ENCODE measurements at regions not wholly inside any gene's neighbourhood (a gene's known extent, or its start where the extent isn't known, plus 50 kb on each side); places are given as distances from the start of the nearest gene placed in this dataset.

GRCh38 chr13:104757712-104758111 lies 1691.5 kb upstream of the SLC10A2 start:
- Mint-ChIP-seq H3K27ac (no peak overlapping the region), H3K4me1 (no peaks in the 10 kb centered on the region), H3K27me3 (no peaks in the 10 kb centered on the region), H3K9me3 (no peaks in the 10 kb centered on the region), H3K4me3 (no peak overlapping the region), H3K36me3 (ENCODE audit: low read depth) (no peaks in the 10 kb centered on the region)
- DNase-seq (no peak), ATAC-seq (no peak)

GRCh38 chr13:104750377-104750776 lies 1684.2 kb upstream of the SLC10A2 start:
- H3K36me3 Mint-ChIP-seq (ENCODE audit: low read depth), result no peaks in the 10 kb centered on the region
- no peaks in the 10 kb centered on the region for H3K27me3 Mint-ChIP-seq
- ATAC-seq (no peak), DNase-seq (no peak)
- H3K27ac Mint-ChIP-seq, result no peak overlapping the region
- H3K4me3 Mint-ChIP-seq, result no peak overlapping the region
- no peaks in the 10 kb centered on the region for H3K4me1 Mint-ChIP-seq
- H3K9me3 Mint-ChIP-seq, result peaks cover 3% of the 10 kb centered on the region

GRCh38 chr13:104740641-104741222 lies 1674.5 kb upstream of the SLC10A2 start:
- no peak overlapping the region for H3K27ac Mint-ChIP-seq
- no peak overlapping the region for H3K4me3 Mint-ChIP-seq
- H3K36me3 Mint-ChIP-seq (ENCODE audit: low read depth), result no peaks in the 10 kb centered on the region
- DNase-seq, result no peak
- H3K4me1 Mint-ChIP-seq, result no peaks in the 10 kb centered on the region
- ATAC-seq, result no peak
- no peaks in the 10 kb centered on the region for H3K9me3 Mint-ChIP-seq
- no peaks in the 10 kb centered on the region for H3K27me3 Mint-ChIP-seq

GRCh38 chr13:104737713-104738112 lies 1671.5 kb upstream of the SLC10A2 start:
- no peak overlapping the region for H3K4me3 Mint-ChIP-seq
- H3K9me3 Mint-ChIP-seq, result no peaks in the 10 kb centered on the region
- H3K27ac Mint-ChIP-seq, result no peak overlapping the region
- ATAC-seq (no peak), DNase-seq (no peak)
- H3K36me3 Mint-ChIP-seq (ENCODE audit: low read depth), result no peaks in the 10 kb centered on the region
- no peaks in the 10 kb centered on the region for H3K27me3 Mint-ChIP-seq
- H3K4me1 Mint-ChIP-seq, result no peaks in the 10 kb centered on the region

GRCh38 chr13:104733427-104733826 lies 1667.2 kb upstream of the SLC10A2 start:
- ATAC-seq (no peak), DNase-seq (no peak)
- H3K9me3 Mint-ChIP-seq, result no peaks in the 10 kb centered on the region
- no peaks in the 10 kb centered on the region for H3K36me3 Mint-ChIP-seq (ENCODE audit: low read depth)
- no peaks in the 10 kb centered on the region for H3K4me1 Mint-ChIP-seq
- peaks cover 3% of the 10 kb centered on the region for H3K27me3 Mint-ChIP-seq
- H3K27ac Mint-ChIP-seq, result no peak overlapping the region
- H3K4me3 Mint-ChIP-seq, result no peak overlapping the region

- ATAC-seq, result no peak
- H3K9me3 Mint-ChIP-seq, result no peaks in the 10 kb centered on the region
- H3K4me1 Mint-ChIP-seq, result peaks cover 2% of the 10 kb centered on the region
- H3K36me3 Mint-ChIP-seq (ENCODE audit: low read depth), result no peaks in the 10 kb centered on the region
- H3K4me3 Mint-ChIP-seq, result no peak overlapping the region
- H3K27ac Mint-ChIP-seq, result no peak overlapping the region
- H3K27me3 Mint-ChIP-seq, result no peaks in the 10 kb centered on the region
- no peak for DNase-seq
These were observed 1648.9 kb upstream of the SLC10A2 start for GRCh38 chr13:104715111-104715510.

GRCh38 chr13:104705031-104705750 lies 1639.0 kb upstream of the SLC10A2 start:
- no peak overlapping the region for H3K27ac Mint-ChIP-seq
- no peaks in the 10 kb centered on the region for H3K9me3 Mint-ChIP-seq
- no peaks in the 10 kb centered on the region for H3K36me3 Mint-ChIP-seq (ENCODE audit: low read depth)
- H3K27me3 Mint-ChIP-seq, result no peaks in the 10 kb centered on the region
- H3K4me3 Mint-ChIP-seq, result no peak overlapping the region
- no peak for DNase-seq
- ATAC-seq, result no peak
- no peaks in the 10 kb centered on the region for H3K4me1 Mint-ChIP-seq

GRCh38 chr13:104701591-104701990 lies 1635.4 kb upstream of the SLC10A2 start:
- no peaks in the 10 kb centered on the region for H3K36me3 Mint-ChIP-seq (ENCODE audit: low read depth)
- no peaks in the 10 kb centered on the region for H3K4me1 Mint-ChIP-seq
- H3K27me3 Mint-ChIP-seq, result no peaks in the 10 kb centered on the region
- ATAC-seq (no peak), DNase-seq (no peak)
- H3K9me3 Mint-ChIP-seq, result no peaks in the 10 kb centered on the region
- H3K27ac Mint-ChIP-seq, result no peak overlapping the region
- no peak overlapping the region for H3K4me3 Mint-ChIP-seq

GRCh38 chr13:104694397-104694796 lies 1628.2 kb upstream of the SLC10A2 start:
- Mint-ChIP-seq H3K27me3 (no peaks in the 10 kb centered on the region), H3K9me3 (peaks cover 3% of the 10 kb centered on the region), H3K4me3 (no peak overlapping the region), H3K27ac (no peak overlapping the region), H3K4me1 (no peaks in the 10 kb centered on the region), H3K36me3 (ENCODE audit: low read depth) (no peaks in the 10 kb centered on the region)
- no peak for DNase-seq
- no peak for ATAC-seq

- no peak for ATAC-seq
- H3K36me3 Mint-ChIP-seq (ENCODE audit: low read depth), result no peaks in the 10 kb centered on the region
- no peak for DNase-seq
- no peaks in the 10 kb centered on the region for H3K27me3 Mint-ChIP-seq
- H3K9me3 Mint-ChIP-seq, result peaks cover 3% of the 10 kb centered on the region
- H3K27ac Mint-ChIP-seq, result no peak overlapping the region
- H3K4me3 Mint-ChIP-seq, result no peak overlapping the region
- no peaks in the 10 kb centered on the region for H3K4me1 Mint-ChIP-seq
These were observed 1626.9 kb upstream of the SLC10A2 start for GRCh38 chr13:104693126-104693525.

GRCh38 chr13:104691767-104692467 lies 1625.7 kb upstream of the SLC10A2 start:
- DNase-seq (no peak), ATAC-seq (no peak)
- Mint-ChIP-seq H3K36me3 (ENCODE audit: low read depth) (no peaks in the 10 kb centered on the region), H3K4me3 (no peak overlapping the region), H3K9me3 (peaks cover 3% of the 10 kb centered on the region), H3K4me1 (no peaks in the 10 kb centered on the region), H3K27ac (no peak overlapping the region), H3K27me3 (no peaks in the 10 kb centered on the region)

GRCh38 chr13:104686484-104686883 lies 1620.3 kb upstream of the SLC10A2 start:
- ATAC-seq (no peak), DNase-seq (no peak)
- Mint-ChIP-seq H3K9me3 (no peaks in the 10 kb centered on the region), H3K36me3 (ENCODE audit: low read depth) (no peaks in the 10 kb centered on the region), H3K27me3 (no peaks in the 10 kb centered on the region), H3K27ac (no peak overlapping the region), H3K4me3 (no peak overlapping the region), H3K4me1 (no peaks in the 10 kb centered on the region)

- H3K27me3 Mint-ChIP-seq, result no peaks in the 10 kb centered on the region
- no peaks in the 10 kb centered on the region for H3K9me3 Mint-ChIP-seq
- H3K27ac Mint-ChIP-seq, result no peak overlapping the region
- no peaks in the 10 kb centered on the region for H3K4me1 Mint-ChIP-seq
- DNase-seq (no peak), ATAC-seq (no peak)
- H3K36me3 Mint-ChIP-seq (ENCODE audit: low read depth), result no peaks in the 10 kb centered on the region
- H3K4me3 Mint-ChIP-seq, result no peak overlapping the region
These were observed 1617.6 kb upstream of the SLC10A2 start for GRCh38 chr13:104683789-104684188.

GRCh38 chr13:104678161-104678560 lies 1611.9 kb upstream of the SLC10A2 start:
- Mint-ChIP-seq H3K27ac (no peak overlapping the region), H3K36me3 (ENCODE audit: low read depth) (no peaks in the 10 kb centered on the region), H3K27me3 (no peaks in the 10 kb centered on the region)

GRCh38 chr13:104671901-104672300 lies 1605.7 kb upstream of the SLC10A2 start:
- no peak for ATAC-seq
- no peak overlapping the region for H3K4me3 Mint-ChIP-seq
- DNase-seq, result no peak
- H3K9me3 Mint-ChIP-seq, result peaks cover 6% of the 10 kb centered on the region
- H3K27me3 Mint-ChIP-seq, result no peaks in the 10 kb centered on the region
- H3K4me1 Mint-ChIP-seq, result no peaks in the 10 kb centered on the region
- H3K27ac Mint-ChIP-seq, result no peak overlapping the region
- H3K36me3 Mint-ChIP-seq (ENCODE audit: low read depth), result no peaks in the 10 kb centered on the region

More at GRCh38 chr13:104678161-104678560, 1611.9 kb upstream of the SLC10A2 start:
- no peaks in the 10 kb centered on the region for H3K4me1 Mint-ChIP-seq
- H3K9me3 Mint-ChIP-seq, result no peaks in the 10 kb centered on the region
- ATAC-seq, result no peak
- no peak overlapping the region for H3K4me3 Mint-ChIP-seq
- DNase-seq, result no peak
